ENCODE measurements at regions not wholly inside any gene's neighbourhood (a gene's known extent, or its start where the extent isn't known, plus 50 kb on each side); places are given as distances from the start of the nearest gene placed in this dataset.
"Not testable (repeated sequence)": the region's sequence is repeated elsewhere in the genome, so short reads cannot be mapped to it uniquely, and the experiment has no call there.

DNA sequence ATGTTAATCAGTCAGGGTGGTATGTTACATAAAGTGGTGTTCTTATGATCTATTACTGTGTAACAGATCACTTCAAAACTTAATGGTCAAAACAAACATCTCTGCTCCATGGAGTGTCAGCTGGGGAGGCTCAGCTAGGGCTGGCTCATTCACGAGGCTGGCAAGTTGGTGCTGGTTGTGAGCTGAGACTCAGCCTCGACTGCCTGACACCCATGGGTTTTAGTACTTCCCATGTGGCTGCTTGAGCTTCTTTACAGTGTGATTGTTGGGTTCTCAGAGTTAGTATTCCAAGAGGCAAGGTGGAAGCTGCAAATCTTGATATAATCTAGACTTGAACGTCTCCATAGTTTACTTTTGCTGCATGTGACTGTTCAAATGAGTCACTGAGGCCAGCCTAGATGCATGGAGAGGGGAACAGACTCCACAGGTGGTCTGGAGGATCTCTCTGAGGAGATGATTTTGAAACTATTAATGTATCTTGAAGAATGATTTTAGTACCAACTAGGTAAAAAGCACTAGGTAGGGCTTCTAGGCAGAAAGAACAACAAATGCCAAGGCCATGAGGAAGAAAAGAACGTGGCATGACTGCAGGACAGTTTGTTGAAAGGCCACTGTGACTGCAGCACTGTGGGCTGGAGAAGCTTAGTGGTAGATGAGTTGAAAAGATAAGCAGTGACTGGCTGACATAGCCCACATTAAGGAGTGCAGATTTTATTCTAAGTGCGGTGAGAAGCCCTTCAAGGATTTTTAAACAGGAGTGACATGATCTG lies 281.1 kb upstream of the PROK2 start:
- no peak overlapping the region for H3K23ac ChIP-seq (ENCODE audit: low read length)
- H3K18ac ChIP-seq (ENCODE audit: low read length) = no peak overlapping the region
- H3K4me2 ChIP-seq (ENCODE audit: low read length) = no peak overlapping the region
- H4K8ac ChIP-seq (ENCODE audit: low read depth, low read length) = no peak overlapping the region
- H3K56ac ChIP-seq (ENCODE audit: low read length) = no peak overlapping the region
- no peak overlapping the region for H3K4me3 ChIP-seq (ENCODE audit: low read length)
- no peak overlapping the region for H3K27ac ChIP-seq (ENCODE audit: low read depth, low read length)
- H3K79me1 ChIP-seq (ENCODE audit: low read length) = no peaks in the 10 kb centered on the region
- no peak overlapping the region for H3K4ac ChIP-seq (ENCODE audit: low read depth, low read length)
- no CpG with 5 or more reads among the region's 5 CpGs for WGBS (ENCODE audit: extremely low coverage, insufficient coverage, low lambda C conversion rate)
- H4K5ac ChIP-seq (ENCODE audit: low read length) = no peak overlapping the region
- H3K27me3 ChIP-seq (ENCODE audit: insufficient read depth, low read length, poor library complexity) = no peaks in the 10 kb centered on the region
- no peak overlapping the region for H2BK120ac ChIP-seq (ENCODE audit: low read depth, low read length)
- no peaks in the 10 kb centered on the region for H3K36me3 ChIP-seq (ENCODE audit: control insufficient read depth, insufficient read depth, low read length)
- no peak overlapping the region for H2AK5ac ChIP-seq (ENCODE audit: low read length)
- no peak overlapping the region for H2BK5ac ChIP-seq (ENCODE audit: low read length)
- H2BK15ac ChIP-seq (replicated peaks; ENCODE audit: low read depth) = no peak overlapping the region
- DNase-seq = no peak
- no peak overlapping the region for H3K9ac ChIP-seq (ENCODE audit: low read length)
- H3K4me1 ChIP-seq (ENCODE audit: control insufficient read depth, low read depth, low read length) = no peaks in the 10 kb centered on the region
- no peaks in the 10 kb centered on the region for H3K79me2 ChIP-seq (ENCODE audit: control insufficient read depth, insufficient read depth, low read length)

- no peak overlapping the region for H2BK15ac ChIP-seq (replicated peaks; ENCODE audit: low read depth)
- no peak overlapping the region for H3K4me3 ChIP-seq (ENCODE audit: low read length)
- H3K4me1 ChIP-seq (ENCODE audit: control insufficient read depth, low read depth, low read length) = no peaks in the 10 kb centered on the region
- no peak overlapping the region for H3K4me2 ChIP-seq (ENCODE audit: low read length)
- H2BK5ac ChIP-seq (ENCODE audit: low read length) = no peak overlapping the region
- H3K4ac ChIP-seq (ENCODE audit: low read depth, low read length) = no peak overlapping the region
- no peak overlapping the region for H3K56ac ChIP-seq (ENCODE audit: low read length)
- H3K27ac ChIP-seq (ENCODE audit: low read depth, low read length) = no peak overlapping the region
- no peak overlapping the region for H3K23ac ChIP-seq (ENCODE audit: low read length)
- H4K8ac ChIP-seq (ENCODE audit: low read depth, low read length) = no peak overlapping the region
- no CpG with 5 or more reads among the region's 1 CpG for WGBS (ENCODE audit: extremely low coverage, insufficient coverage, low lambda C conversion rate)
- no peak overlapping the region for H3K9ac ChIP-seq (ENCODE audit: low read length)
- H2BK120ac ChIP-seq (ENCODE audit: low read depth, low read length) = no peak overlapping the region
- H4K5ac ChIP-seq (ENCODE audit: low read length) = no peak overlapping the region
- no peak overlapping the region for H3K18ac ChIP-seq (ENCODE audit: low read length)
- no peak overlapping the region for H2AK5ac ChIP-seq (ENCODE audit: low read length)
- H3K27me3 ChIP-seq (ENCODE audit: insufficient read depth, low read length, poor library complexity) = no peaks in the 10 kb centered on the region
- H3K79me2 ChIP-seq (ENCODE audit: control insufficient read depth, insufficient read depth, low read length) = no peaks in the 10 kb centered on the region
- no peak for DNase-seq
- no peaks in the 10 kb centered on the region for H3K36me3 ChIP-seq (ENCODE audit: control insufficient read depth, insufficient read depth, low read length)
- no peaks in the 10 kb centered on the region for H3K79me1 ChIP-seq (ENCODE audit: low read length)
These were observed 280.3 kb upstream of the PROK2 start for GRCh38 chr3:72065236-72065635.

- not testable (repeated sequence) for H3K36me3 ChIP-seq (ENCODE audit: control insufficient read depth, insufficient read depth, low read length); H3K9ac ChIP-seq (ENCODE audit: low read length); H2BK120ac ChIP-seq (ENCODE audit: low read depth, low read length); H3K4ac ChIP-seq (ENCODE audit: low read depth, low read length); H2AK5ac ChIP-seq (ENCODE audit: low read length); H3K56ac ChIP-seq (ENCODE audit: low read length); H3K4me2 ChIP-seq (ENCODE audit: low read length); H3K79me2 ChIP-seq (ENCODE audit: control insufficient read depth, insufficient read depth, low read length); H2BK5ac ChIP-seq (ENCODE audit: low read length); H3K27me3 ChIP-seq (ENCODE audit: insufficient read depth, low read length, poor library complexity); H3K4me1 ChIP-seq (ENCODE audit: control insufficient read depth, low read depth, low read length); H3K79me1 ChIP-seq (ENCODE audit: low read length); DNase-seq; H3K4me3 ChIP-seq (ENCODE audit: low read length); H4K5ac ChIP-seq (ENCODE audit: low read length); H2BK15ac ChIP-seq (replicated peaks; ENCODE audit: low read depth); H3K23ac ChIP-seq (ENCODE audit: low read length); H3K18ac ChIP-seq (ENCODE audit: low read length); H4K8ac ChIP-seq (ENCODE audit: low read depth, low read length); H3K27ac ChIP-seq (ENCODE audit: low read depth, low read length)
- no CpG with 5 or more reads among the region's 2 CpGs for WGBS (ENCODE audit: extremely low coverage, insufficient coverage, low lambda C conversion rate)
These were observed 279.8 kb upstream of the PROK2 start for GRCh38 chr3:72064727-72065126.

DNA sequence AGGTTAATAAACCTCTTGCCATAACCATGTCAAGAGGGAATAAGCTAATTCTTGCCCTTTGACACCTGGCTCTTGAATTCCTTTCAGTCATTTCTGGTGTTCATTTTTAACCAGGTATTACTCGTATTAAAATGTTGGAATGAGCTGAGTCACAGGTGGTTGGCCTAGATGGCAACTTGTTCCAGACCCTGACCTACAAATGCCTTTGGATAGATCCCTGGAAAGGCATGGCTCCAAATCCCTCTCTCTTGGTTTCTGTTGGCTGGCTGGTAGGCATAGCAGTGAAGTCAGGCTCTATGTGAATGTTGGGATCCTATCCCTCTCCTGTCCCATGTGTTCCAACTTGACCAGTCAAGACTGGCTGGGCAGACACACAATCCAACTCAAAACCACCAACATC lies 277.1 kb upstream of the PROK2 start:
- Histone ChIP-seq H3K36me3 (ENCODE audit: control insufficient read depth, insufficient read depth, low read length) (no peaks in the 10 kb centered on the region), H3K27me3 (ENCODE audit: insufficient read depth, low read length, poor library complexity) (no peaks in the 10 kb centered on the region), H4K5ac (ENCODE audit: low read length) (no peak overlapping the region), H2AK5ac (ENCODE audit: low read length) (no peak overlapping the region), H3K4me3 (ENCODE audit: low read length) (no peak overlapping the region), H3K56ac (ENCODE audit: low read length) (no peak overlapping the region), H2BK15ac (replicated peaks; ENCODE audit: low read depth) (no peak overlapping the region), H4K8ac (ENCODE audit: low read depth, low read length) (no peak overlapping the region), H3K4me1 (ENCODE audit: control insufficient read depth, low read depth, low read length) (no peaks in the 10 kb centered on the region), H3K4me2 (ENCODE audit: low read length) (no peak overlapping the region), H3K23ac (ENCODE audit: low read length) (no peak overlapping the region), H2BK5ac (ENCODE audit: low read length) (no peak overlapping the region), H3K9ac (ENCODE audit: low read length) (no peak overlapping the region), H3K4ac (ENCODE audit: low read depth, low read length) (no peak overlapping the region), H2BK120ac (ENCODE audit: low read depth, low read length) (no peak overlapping the region), H3K18ac (ENCODE audit: low read length) (no peak overlapping the region), H3K79me1 (ENCODE audit: low read length) (no peaks in the 10 kb centered on the region), H3K79me2 (ENCODE audit: control insufficient read depth, insufficient read depth, low read length) (no peaks in the 10 kb centered on the region), H3K27ac (ENCODE audit: low read depth, low read length) (no peak overlapping the region)
- no peak for DNase-seq
- no CpG with 5 or more reads among the region's 1 CpG for WGBS (ENCODE audit: extremely low coverage, insufficient coverage, low lambda C conversion rate)

- Histone ChIP-seq H2BK5ac (ENCODE audit: low read length) (no peak overlapping the region), H3K4ac (ENCODE audit: low read depth, low read length) (no peak overlapping the region), H3K79me2 (ENCODE audit: control insufficient read depth, insufficient read depth, low read length) (no peaks in the 10 kb centered on the region), H3K27ac (ENCODE audit: low read depth, low read length) (no peak overlapping the region), H3K23ac (ENCODE audit: low read length) (no peak overlapping the region), H3K36me3 (ENCODE audit: control insufficient read depth, insufficient read depth, low read length) (no peaks in the 10 kb centered on the region), H2AK5ac (ENCODE audit: low read length) (no peak overlapping the region), H2BK15ac (replicated peaks; ENCODE audit: low read depth) (no peak overlapping the region), H3K79me1 (ENCODE audit: low read length) (no peaks in the 10 kb centered on the region), H3K9ac (ENCODE audit: low read length) (no peak overlapping the region), H2BK120ac (ENCODE audit: low read depth, low read length) (no peak overlapping the region), H3K27me3 (ENCODE audit: insufficient read depth, low read length, poor library complexity) (no peaks in the 10 kb centered on the region), H3K4me1 (ENCODE audit: control insufficient read depth, low read depth, low read length) (no peaks in the 10 kb centered on the region), H4K5ac (ENCODE audit: low read length) (no peak overlapping the region), H3K4me3 (ENCODE audit: low read length) (no peak overlapping the region), H3K56ac (ENCODE audit: low read length) (no peak overlapping the region), H3K4me2 (ENCODE audit: low read length) (no peak overlapping the region), H3K18ac (ENCODE audit: low read length) (no peak overlapping the region), H4K8ac (ENCODE audit: low read depth, low read length) (no peak overlapping the region)
- DNase-seq = no peak
- WGBS (ENCODE audit: extremely low coverage, insufficient coverage, low lambda C conversion rate) = no CpG with 5 or more reads among the region's 5 CpGs
These were observed 275.6 kb upstream of the PROK2 start for GRCh38 chr3:72060447-72061034.

All from mesendoderm (in vitro differentiated cells).